IPS DF 4.7 (cell line): ENCODE measurements at regions not wholly inside any gene's neighbourhood (a gene's known extent, or its start where the extent isn't known, plus 50 kb on each side); places are given as distances from the start of the nearest gene placed in this dataset.

Experiments
- DNase-seq: peaks from one replicate; pipeline ENCODE4 v3.0.0-alpha.2; 2013; ENCODE audit warnings: low spot score; ENCODE audit errors: extremely low read depth

GRCh38 chr5:165877475-165877874 lies 2372.1 kb downstream of the MAT2B start:
- DNase-seq = no peak

- DNase-seq = peak; percentile 5
Observed at GRCh38 chr5:165881259-165881658, 2375.8 kb downstream of the MAT2B start.

GRCh38 chr5:165882099-165882498 lies 2376.7 kb downstream of the MAT2B start:
- DNase-seq = no peak

GRCh38 chr5:165885623-165886350 lies 2380.4 kb downstream of the MAT2B start:
- no peak for DNase-seq

GRCh38 chr5:165887147-165887546 lies 2381.7 kb downstream of the MAT2B start:
- no peak for DNase-seq

- DNase-seq = no peak
Observed at GRCh38 chr5:165892383-165892782, 2387.0 kb downstream of the MAT2B start.

GRCh38 chr5:165894916-165895315 lies 2389.5 kb downstream of the MAT2B start:
- no peak for DNase-seq

- no peak for DNase-seq
Observed at GRCh38 chr5:165903835-165904234, 2387.6 kb upstream of the WWC1 start.

GRCh38 chr5:165906871-165907270 lies 2384.6 kb upstream of the WWC1 start:
- DNase-seq = no peak

- DNase-seq = no peak
Observed at GRCh38 chr5:165913059-165913458, 2378.4 kb upstream of the WWC1 start.

GRCh38 chr5:165914456-165914855 lies 2377.0 kb upstream of the WWC1 start:
- no peak for DNase-seq

GRCh38 chr5:165919196-165919595 lies 2372.2 kb upstream of the WWC1 start:
- no peak for DNase-seq

GRCh38 chr5:165920655-165921054 lies 2370.8 kb upstream of the WWC1 start:
- no peak for DNase-seq

GRCh38 chr5:165928971-165929370 lies 2362.5 kb upstream of the WWC1 start:
- DNase-seq = no peak

- no peak for DNase-seq
Observed at GRCh38 chr5:165940541-165940940, 2350.9 kb upstream of the WWC1 start.

- DNase-seq = no peak
Observed at GRCh38 chr5:165956854-165957253, 2334.6 kb upstream of the WWC1 start.

GRCh38 chr5:165981671-165982070 lies 2309.8 kb upstream of the WWC1 start:
- DNase-seq = no peak

- no peak for DNase-seq
Observed at GRCh38 chr5:165996201-165996875, 2295.1 kb upstream of the WWC1 start.

GRCh38 chr5:165999693-166000320 lies 2291.6 kb upstream of the WWC1 start:
- no peak for DNase-seq

GRCh38 chr5:166004006-166004405 lies 2287.4 kb upstream of the WWC1 start:
- no peak for DNase-seq

- no peak for DNase-seq
Observed at GRCh38 chr5:166013415-166013814, 2278.0 kb upstream of the WWC1 start.

GRCh38 chr5:166014256-166014655 lies 2277.2 kb upstream of the WWC1 start:
- no peak for DNase-seq

GRCh38 chr5:166018716-166019115 lies 2272.7 kb upstream of the WWC1 start:
- DNase-seq = no peak
